ENCODE measurements at regions not wholly inside any gene's neighbourhood (a gene's known extent, or its start where the extent isn't known, plus 50 kb on each side); places are given as distances from the start of the nearest gene placed in this dataset.

DNA sequence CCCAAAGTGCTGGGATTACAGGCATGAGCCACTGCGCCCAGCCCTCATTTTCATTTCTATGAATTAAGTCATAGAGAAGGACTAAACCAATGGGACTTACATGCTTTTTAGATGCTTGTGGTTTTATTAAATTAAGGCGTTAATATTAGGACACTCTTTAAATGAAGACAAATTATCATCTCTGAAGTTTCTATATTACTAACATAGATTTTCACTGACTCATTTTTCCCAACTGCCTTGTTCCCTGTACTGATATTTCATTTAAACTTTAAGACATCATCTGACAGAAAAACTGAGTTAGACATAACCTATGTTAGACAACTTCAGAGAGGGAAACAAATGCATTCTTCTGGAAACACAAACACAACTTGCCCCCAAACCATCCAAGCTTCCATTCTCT lies 99.8 kb downstream of the BTG1 start:
- TF ChIP-seq, protein P1, sequence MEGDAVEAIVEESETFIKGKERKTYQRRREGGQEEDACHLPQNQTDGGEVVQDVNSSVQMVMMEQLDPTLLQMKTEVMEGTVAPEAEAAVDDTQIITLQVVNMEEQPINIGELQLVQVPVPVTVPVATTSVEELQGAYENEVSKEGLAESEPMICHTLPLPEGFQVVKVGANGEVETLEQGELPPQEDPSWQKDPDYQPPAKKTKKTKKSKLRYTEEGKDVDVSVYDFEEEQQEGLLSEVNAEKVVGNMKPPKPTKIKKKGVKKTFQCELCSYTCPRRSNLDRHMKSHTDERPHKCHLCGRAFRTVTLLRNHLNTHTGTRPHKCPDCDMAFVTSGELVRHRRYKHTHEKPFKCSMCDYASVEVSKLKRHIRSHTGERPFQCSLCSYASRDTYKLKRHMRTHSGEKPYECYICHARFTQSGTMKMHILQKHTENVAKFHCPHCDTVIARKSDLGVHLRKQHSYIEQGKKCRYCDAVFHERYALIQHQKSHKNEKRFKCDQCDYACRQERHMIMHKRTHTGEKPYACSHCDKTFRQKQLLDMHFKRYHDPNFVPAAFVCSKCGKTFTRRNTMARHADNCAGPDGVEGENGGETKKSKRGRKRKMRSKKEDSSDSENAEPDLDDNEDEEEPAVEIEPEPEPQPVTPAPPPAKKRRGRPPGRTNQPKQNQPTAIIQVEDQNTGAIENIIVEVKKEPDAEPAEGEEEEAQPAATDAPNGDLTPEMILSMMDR (IDR thresholded peaks at IDR 0.05; ENCODE audit: low read length) = no peak
- TF ChIP-seq EZH2phosphoT487 (IDR thresholded peaks at IDR 0.05; ENCODE audit: low read length) (no peak), EZH2 (optimal IDR thresholded peaks at IDR 0.05; ENCODE audit: low read depth, low read length) (no peak)
